ENCODE measurements at regions not wholly inside any gene's neighbourhood (a gene's known extent, or its start where the extent isn't known, plus 50 kb on each side); places are given as distances from the start of the nearest gene placed in this dataset.

GRCh38 chr20:39242614-39243013, 280.5 kb downstream of the DHX35 start:
- no peak for DNase-seq (ENCODE audit: low read depth in 2 of 2)

DNA sequence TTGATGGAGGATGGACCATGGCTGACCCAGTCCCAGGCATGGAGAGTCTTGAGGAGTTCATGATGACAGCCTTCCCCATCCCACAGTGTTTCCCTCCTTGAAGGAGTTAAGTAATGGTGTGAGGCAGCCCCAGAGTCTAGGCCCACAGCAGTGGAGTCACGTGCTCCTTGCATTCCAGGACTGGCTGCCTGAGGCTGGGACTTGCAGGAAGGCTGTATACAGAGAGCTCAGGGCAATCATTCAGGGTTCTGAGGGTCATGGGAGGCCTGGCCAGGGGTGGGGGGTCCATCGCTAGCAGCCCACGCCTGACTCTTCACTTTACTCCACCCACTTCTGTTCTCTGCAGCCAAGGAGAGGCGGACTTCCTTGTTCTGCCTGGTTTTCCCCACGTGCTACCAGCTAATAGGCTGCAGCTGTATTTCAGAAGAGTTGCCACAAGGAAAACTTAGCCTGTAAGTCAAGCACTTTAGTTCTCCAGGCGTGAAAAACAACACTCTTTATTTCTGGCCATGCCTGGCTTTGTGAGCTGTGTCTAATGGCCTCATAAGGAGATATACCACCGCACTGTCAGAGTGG, 272.5 kb downstream of the DHX35 start:
- DNase-seq (ENCODE audit: low read depth in 2 of 2), result no peak

DNA sequence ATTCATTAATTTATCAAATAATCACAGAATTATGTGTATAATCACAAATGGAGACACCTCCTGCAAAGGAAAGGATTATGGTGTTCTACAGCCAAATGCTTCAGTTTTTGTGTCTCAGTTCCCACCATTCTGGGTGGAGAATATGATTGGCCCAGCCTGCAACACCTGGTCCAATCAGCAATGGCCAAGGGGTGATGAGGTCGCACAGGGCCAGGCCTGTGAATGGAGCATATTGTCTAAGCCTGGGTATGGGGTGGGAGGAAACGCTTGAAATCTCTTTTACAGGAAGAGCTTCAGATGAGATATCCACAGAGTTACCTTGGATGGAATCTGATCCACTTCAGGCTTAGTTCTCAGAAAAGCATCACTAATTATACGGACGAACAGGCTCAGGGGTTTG, 271.6 kb downstream of the DHX35 start:
- no peak for DNase-seq (ENCODE audit: low read depth in 2 of 2)

DNA sequence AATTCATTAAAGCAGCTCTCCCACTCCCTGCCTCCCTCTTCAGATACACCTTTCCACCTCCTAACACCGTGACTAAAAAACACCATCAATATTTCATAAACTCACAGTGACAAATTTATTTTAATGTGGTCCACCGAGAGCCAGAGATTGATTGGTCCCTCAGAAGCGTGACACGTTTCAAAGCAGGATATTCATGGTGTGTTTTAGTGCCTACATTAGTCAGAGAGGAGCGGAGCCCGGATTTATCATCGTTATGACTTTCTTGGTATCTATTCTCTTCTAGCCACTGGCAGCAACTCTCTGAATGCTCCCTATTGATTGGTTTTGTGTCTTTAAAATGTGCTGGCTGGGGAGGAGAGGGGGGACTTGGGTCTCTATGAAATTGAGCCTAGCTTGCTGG, 265.3 kb downstream of the DHX35 start:
- DNase-seq (ENCODE audit: low read depth in 2 of 2), result no peak

- DNase-seq (ENCODE audit: low read depth in 2 of 2), result no peak
Observed at GRCh38 chr20:39225978-39226377, 263.8 kb downstream of the DHX35 start.

DNA sequence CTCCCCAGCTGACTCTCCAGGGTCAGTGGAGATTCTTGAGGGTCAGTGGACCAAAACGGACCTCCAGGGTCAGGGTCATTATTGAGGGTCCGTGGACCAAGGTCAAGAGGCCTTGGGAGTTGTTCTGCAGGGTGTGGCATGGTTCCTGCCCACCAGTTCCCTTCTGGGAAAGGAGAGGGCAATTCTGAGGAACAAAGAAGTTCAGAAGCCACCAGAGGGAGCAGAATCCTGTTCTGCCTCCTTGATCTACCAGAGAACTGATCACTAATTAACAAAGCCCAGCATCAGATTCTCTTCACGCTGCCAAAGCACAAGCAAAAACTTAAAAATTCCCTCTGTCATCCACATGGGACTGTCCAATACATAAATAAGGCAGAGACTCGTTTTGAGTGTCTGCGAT, 263.4 kb downstream of the DHX35 start:
- DNase-seq (ENCODE audit: low read depth in 2 of 2), result no peak

GRCh38 chr20:39222101-39222500, 260.0 kb downstream of the DHX35 start:
- DNase-seq (ENCODE audit: low read depth in 2 of 2), result no peak

DNA sequence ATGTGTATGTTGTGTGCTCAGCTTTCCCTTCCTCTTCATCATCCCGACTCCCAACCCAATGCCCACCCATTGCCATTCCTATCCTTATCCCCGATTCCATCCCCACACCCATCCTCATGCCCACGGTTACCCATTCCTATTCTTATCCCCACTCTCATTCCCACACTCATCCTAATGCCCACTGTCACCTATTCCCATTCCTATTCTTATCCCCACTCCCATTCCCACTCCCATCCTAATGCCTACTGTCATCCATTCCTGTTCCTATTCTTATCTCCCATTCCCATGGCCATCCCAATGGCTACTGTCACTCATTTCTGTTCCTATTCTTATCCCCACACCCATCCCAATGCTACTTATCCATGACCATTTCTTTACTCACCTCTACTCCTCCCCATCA, 254.1 kb downstream of the DHX35 start:
- DNase-seq (ENCODE audit: low read depth in 2 of 2), result no peak

- DNase-seq (ENCODE audit: low read depth in 2 of 2), result no peak
Observed at GRCh38 chr20:39214828-39215227, 252.7 kb downstream of the DHX35 start.

DNA sequence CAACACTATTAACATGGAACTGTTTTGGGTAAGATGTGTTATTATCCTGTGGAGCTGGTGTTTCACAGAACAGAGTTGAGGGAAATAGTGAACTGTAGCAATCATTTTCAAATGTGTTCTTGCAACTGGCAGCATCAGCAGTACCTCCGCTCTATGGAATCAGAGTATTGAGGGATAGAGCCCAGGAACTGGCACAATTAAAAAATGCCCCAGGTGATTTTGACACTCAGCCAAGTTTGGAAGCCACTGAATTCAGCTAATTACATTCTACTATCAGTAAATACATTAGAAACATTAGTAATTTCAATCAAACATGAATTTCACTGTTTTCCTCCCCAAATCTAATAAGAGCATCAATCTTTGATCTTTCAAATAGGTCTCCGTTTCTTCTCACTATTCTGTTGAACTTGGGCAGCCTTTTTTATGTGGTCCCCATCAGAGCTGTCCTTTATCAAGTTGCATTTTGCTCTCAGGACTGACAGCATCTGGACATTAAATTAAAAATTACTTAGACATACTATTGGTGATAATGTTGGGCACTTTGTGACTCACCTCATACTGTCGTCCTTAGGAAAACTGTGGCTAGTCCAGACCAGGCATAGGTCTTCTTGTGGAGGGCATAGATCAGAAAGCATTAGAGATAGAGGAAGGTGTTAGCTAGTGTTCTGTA, 251.5 kb downstream of the DHX35 start:
- DNase-seq (ENCODE audit: low read depth in 2 of 2), result no peak

DNA sequence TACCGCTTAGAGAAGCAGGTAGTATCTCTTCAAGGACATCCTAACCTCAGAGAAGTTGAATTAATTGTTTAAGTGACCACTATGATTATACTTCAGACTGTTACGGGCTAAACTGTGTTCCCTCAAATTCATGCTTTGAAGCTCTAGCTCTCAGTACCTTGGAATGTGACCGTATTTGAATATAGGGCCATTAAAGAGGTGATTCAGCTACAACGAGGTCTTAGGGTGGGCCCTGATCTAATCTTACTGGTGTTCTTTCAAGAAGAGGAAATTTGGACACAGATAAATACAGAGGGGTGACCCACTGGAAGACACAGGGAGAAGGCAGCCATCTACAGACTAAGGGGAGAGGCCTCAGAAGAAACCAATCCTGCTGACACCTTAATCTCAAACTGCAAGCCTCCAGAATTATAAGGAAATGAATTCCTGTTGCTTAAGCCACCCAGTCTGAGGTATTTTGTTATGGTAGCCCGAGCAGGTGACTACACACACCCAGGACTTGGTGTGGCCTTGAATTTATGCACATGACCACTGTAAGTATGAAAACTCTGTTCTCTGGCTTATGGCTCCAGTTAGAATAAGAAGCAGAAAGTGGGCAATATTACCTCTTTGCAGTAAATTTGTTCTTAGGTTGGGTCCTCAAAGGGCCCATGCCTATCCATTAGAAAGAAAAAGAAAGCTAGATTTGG, 249.1 kb downstream of the DHX35 start:
- DNase-seq (ENCODE audit: low read depth in 2 of 2), result no peak

- no peak for DNase-seq (ENCODE audit: low read depth in 2 of 2)
Observed at GRCh38 chr20:39210341-39211036, 248.3 kb downstream of the DHX35 start.

DNA sequence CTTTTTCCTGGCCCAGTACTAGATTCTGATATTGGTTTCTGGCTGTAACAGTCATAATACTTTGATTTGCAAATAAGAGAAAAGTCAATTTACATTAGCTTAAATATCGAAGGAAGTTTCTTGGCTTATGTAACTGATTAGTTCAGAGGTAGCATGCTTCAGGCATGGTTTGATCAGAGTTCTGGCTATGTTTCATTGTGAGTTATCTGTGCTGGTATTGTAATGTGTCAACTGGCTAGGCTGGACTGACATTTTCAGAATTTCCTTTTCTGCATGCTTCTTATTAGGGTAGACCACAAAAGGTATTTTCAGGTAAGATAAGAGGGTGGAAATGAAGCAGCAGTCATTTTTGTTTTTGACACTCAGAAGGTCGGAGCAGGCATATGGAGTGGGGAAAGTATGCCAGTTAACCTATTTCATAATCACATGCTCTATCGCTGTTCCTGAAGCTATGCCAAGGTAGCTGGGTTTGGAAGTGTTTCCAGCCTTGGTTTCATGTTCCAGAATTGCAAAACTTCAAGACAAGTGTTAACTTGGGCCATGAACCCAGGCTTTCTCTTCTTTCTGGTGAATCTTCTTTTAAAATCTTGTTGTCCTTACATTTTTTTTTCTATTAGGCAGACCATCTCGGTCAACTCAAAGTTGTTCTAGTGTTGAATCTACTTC, 244.9 kb downstream of the DHX35 start:
- DNase-seq (ENCODE audit: low read depth in 2 of 2), result no peak

DNA sequence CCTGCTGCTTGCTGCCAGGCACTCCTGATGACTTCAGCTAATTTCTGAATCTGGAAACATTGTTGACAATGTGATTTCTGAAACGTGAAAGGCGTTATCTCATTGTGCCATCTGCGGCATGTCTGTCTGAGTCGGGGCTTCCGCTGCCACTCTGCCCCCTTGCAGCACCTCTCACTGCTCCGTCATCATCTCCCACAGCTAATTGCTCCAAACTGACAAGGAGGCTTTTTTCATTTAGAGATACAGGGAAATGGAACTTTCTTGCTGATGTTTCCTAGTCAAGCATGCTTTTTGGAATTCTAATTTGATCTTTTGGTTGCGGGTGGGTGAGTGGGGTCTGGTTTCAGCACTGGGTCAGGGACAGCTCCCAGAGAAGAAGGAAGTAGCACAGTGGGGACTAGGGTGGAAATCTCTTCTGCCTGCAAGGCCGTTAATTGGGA, 233.5 kb downstream of the DHX35 start:
- DNase-seq (ENCODE audit: low read depth in 2 of 2), result no peak

- DNase-seq (ENCODE audit: low read depth in 2 of 2), result no peak
Observed at GRCh38 chr20:39190666-39191570, 228.8 kb downstream of the DHX35 start.

- no peak for DNase-seq (ENCODE audit: low read depth in 2 of 2)
Observed at GRCh38 chr20:39188266-39188765, 226.2 kb downstream of the DHX35 start.

- no peak for DNase-seq (ENCODE audit: low read depth in 2 of 2)
Observed at GRCh38 chr20:39181490-39181889, 219.3 kb downstream of the DHX35 start.

- DNase-seq (ENCODE audit: low read depth in 2 of 2), result no peak
Observed at GRCh38 chr20:39176457-39176856, 214.3 kb downstream of the DHX35 start.

DNA sequence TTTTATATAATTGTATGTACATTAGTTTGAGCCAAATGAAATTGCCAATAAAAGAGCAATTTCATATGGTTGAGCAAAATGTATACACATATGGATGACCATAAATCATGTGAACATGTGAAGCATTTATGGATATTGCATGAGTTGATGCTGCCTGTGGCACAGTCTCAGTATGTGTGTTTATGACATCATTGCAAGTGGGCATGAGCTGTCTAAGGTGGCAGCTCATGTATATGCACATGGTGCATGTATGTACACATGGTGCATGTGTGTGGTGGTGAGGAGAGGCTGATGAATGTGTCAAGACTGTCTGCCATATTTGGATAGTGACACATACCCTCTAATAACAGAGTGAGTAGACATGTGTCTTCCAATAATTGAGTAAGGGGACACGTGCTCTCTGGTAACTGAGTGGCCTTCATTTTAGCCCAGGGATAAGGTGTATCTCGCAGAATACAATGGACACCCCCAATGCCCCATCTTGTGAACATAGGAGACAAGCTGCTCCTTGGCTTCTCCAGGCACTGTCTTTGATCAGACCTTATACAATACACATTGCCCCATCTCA, 208.8 kb downstream of the DHX35 start:
- no peak for DNase-seq (ENCODE audit: low read depth in 2 of 2)

DNA sequence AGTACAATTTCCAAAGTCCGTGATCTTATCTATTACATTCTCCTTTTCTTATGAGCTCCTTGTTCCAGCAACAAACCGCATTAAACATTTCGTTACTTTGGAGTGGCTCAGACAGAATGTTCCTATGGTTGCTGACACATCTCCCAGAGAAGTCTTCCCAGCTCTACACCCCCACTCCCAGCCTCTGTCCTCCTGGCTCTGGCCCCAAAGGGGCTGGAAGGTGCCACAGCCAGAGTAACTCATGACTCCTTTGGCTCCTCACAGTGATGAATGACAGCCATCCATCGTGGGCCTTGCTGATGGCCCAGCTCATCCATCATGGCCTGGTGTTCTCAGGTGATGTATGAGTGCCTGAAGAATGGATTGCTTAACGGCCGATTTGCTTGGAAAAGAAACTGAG, 203.0 kb downstream of the DHX35 start:
- DNase-seq (ENCODE audit: low read depth in 2 of 2), result no peak

DNA sequence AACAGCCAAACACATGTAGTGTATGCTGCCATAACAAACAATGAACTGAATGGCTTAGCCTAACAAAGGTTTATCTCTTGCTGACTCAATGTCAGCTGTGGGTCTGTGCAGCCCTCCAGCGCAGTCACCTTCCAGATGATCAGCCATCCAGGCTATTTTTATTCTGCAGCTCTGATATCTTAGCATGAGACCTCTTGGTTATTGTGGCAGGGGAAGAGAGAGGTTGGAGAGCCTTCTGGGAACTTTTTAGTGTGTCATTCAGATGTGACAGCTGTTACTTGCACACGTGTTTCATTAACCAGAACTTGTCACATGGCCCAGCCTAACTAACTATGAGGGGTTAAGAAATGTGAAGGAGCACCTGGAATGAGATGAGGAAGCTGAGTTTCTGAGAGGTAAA, 202.5 kb downstream of the DHX35 start:
- no peak for DNase-seq (ENCODE audit: low read depth in 2 of 2)
